Fibroblast of lung (primary cell): ENCODE measurements at regions not wholly inside any gene's neighbourhood (a gene's known extent, or its start where the extent isn't known, plus 50 kb on each side); places are given as distances from the start of the nearest gene placed in this dataset.

Experiments used
- EZH2 ChIP-seq: IDR thresholded peaks from 2 replicates; pipeline ENCODE4 v1.5.1; 2012; ENCODE audit warnings: low read length, control low read depth, mild to moderate bottlenecking; ENCODE audit errors: missing control alignments
- TF ChIP-seq, protein P1 (sequence below), 2 donors: IDR thresholded peaks in 1 of 2; conservative IDR thresholded peaks in 1 of 2; 1 replicate in 1 of 2; 2 replicates in 1 of 2; pipeline ENCODE4 v1.5.1; 2011 to 2012; ENCODE audit warnings: low read length in 2 of 2, control low read depth in 1 of 2, inconsistent platforms in 1 of 2, low read depth in 1 of 2, mild to moderate bottlenecking in 1 of 2

GRCh38 chr9:81195206-81195605 is 494.1 kb downstream of the TLE1 start:
- TF ChIP-seq, protein P1, sequence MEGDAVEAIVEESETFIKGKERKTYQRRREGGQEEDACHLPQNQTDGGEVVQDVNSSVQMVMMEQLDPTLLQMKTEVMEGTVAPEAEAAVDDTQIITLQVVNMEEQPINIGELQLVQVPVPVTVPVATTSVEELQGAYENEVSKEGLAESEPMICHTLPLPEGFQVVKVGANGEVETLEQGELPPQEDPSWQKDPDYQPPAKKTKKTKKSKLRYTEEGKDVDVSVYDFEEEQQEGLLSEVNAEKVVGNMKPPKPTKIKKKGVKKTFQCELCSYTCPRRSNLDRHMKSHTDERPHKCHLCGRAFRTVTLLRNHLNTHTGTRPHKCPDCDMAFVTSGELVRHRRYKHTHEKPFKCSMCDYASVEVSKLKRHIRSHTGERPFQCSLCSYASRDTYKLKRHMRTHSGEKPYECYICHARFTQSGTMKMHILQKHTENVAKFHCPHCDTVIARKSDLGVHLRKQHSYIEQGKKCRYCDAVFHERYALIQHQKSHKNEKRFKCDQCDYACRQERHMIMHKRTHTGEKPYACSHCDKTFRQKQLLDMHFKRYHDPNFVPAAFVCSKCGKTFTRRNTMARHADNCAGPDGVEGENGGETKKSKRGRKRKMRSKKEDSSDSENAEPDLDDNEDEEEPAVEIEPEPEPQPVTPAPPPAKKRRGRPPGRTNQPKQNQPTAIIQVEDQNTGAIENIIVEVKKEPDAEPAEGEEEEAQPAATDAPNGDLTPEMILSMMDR (conservative IDR thresholded peaks at IDR 0.05 in 1 of 2, IDR thresholded peaks at IDR 0.05 in 1 of 2; ENCODE audit: low read depth in 1 of 2, low read length in 2 of 2) = no peak
- TF ChIP-seq EZH2 = no peak
